GM12878 (cell line): ENCODE measurements at regions not wholly inside any gene's neighbourhood (a gene's known extent, or its start where the extent isn't known, plus 50 kb on each side); places are given as distances from the start of the nearest gene placed in this dataset.

Experiments used
- ATAC-seq: fragments of 200-7000 bp; cut with Tn5 transposase; 3 replicates; pipeline ENCODE4 v1.9.1; 2020; ENCODE audit warnings: mild to moderate bottlenecking, moderate library complexity
- BruUV-seq: library from RNA; stranded (reverse); fragments of 400-500 nt; replicated peaks from 2 replicates; lab custom pipeline; 2021; lab: Mats Ljungman, UMichigan
- CTCF ChIA-PET: fragments of 300-600 bp; sonication (Branson Sonifier 250); formaldehyde crosslinking; extraction: SDS; loops from one replicate; lab custom pipeline; 2021; ENCODE audit warnings: inconsistent platforms; lab: Yijun Ruan, JAX
- POLR2A ChIA-PET: fragments of 350-600 bp; formaldehyde crosslinking; extraction: SDS; loops from one replicate; lab custom pipeline; 2021; ENCODE audit warnings: inconsistent platforms; lab: Charles Lee
- RAD21 ChIA-PET: fragments of 300-600 bp; sonication (Branson Sonifier 250); formaldehyde crosslinking; loops from one replicate; lab custom pipeline; 2023; ENCODE audit warnings: antibody characterized with exemption; ENCODE audit not compliant: unreplicated experiment; lab: Charles Lee
- SMC1A ChIA-PET: fragments of 300-600 bp; sonication (Branson Sonifier 250); formaldehyde crosslinking; loops from one replicate; lab custom pipeline; 2023; ENCODE audit not compliant: unreplicated experiment, uncharacterized antibody; lab: Charles Lee
- DNase-seq: peaks from one replicate; pipeline ENCODE4 v3.0.0-alpha.2; 2011; ENCODE audit warnings: low read depth, low spot score
- FAIRE-seq: peaks from 3 replicates; lab custom pipeline; 2011; peaks lifted over from hg19 to GRCh38; lab: Jason Lieb, UNC
- H2AFZ ChIP-seq: 2 replicates; pipeline ENCODE4 v1.6.0; 2011; ENCODE audit warnings: low read depth, low read length, control low read depth; ENCODE audit not compliant: control insufficient read depth
- H3K27ac ChIP-seq: 2 replicates; pipeline ENCODE4 v1.5.1; 2011; ENCODE audit warnings: control low read depth; ENCODE audit not compliant: control insufficient read depth, insufficient read depth
- H3K27me3 ChIP-seq, 2 experiments: replicated peaks in 1 of 2; 2 replicates each; pipeline versions ENCODE4 v1.6.0 to v1.6.1; 2011; ENCODE audit warnings: low read length in 1 of 2; ENCODE audit not compliant: control insufficient read depth in 2 of 2, insufficient read depth in 2 of 2
- H3K36me3 ChIP-seq, 2 experiments: 2 replicates each; pipeline ENCODE4 v1.5.1; 2011; ENCODE audit warnings: low read length in 1 of 2; ENCODE audit not compliant: control insufficient read depth in 2 of 2, insufficient read depth in 2 of 2
- H3K4me1 ChIP-seq: 2 replicates; pipeline ENCODE4 v1.6.1; 2011; ENCODE audit warnings: mild to moderate bottlenecking, low read length, moderate library complexity, mixed read lengths; ENCODE audit not compliant: control insufficient read depth, insufficient read depth
- H3K4me2 ChIP-seq: 2 replicates; pipeline ENCODE4 v1.6.0; 2011; ENCODE audit warnings: control low read depth; ENCODE audit not compliant: control insufficient read depth, insufficient read depth
- H3K4me3 ChIP-seq: fragments of 200-600 bp; sonication (generic); 2 replicates; pipeline ENCODE4 v1.5.1; 2016
- H3K79me2 ChIP-seq: 2 replicates; pipeline ENCODE4 v1.6.0; 2011; ENCODE audit warnings: low read length; ENCODE audit not compliant: control insufficient read depth, insufficient read depth
- H3K9ac ChIP-seq: 2 replicates; pipeline ENCODE4 v1.8.0; 2011; ENCODE audit warnings: low read length, control low read depth, mixed read lengths; ENCODE audit not compliant: control insufficient read depth, insufficient read depth
- H3K9me3 ChIP-seq: replicated peaks from 3 replicates; pipeline ENCODE4 v1.5.1; 2011; ENCODE audit warnings: mild to moderate bottlenecking, low read length; ENCODE audit not compliant: control insufficient read depth, insufficient read depth
- H4K20me1 ChIP-seq: 2 replicates; pipeline ENCODE4 v1.6.0; 2011; ENCODE audit not compliant: control insufficient read depth, insufficient read depth
- BHLHE40 ChIP-seq, 2 experiments: fragments of 450-650 bp in 1 of 2; IDR thresholded peaks; 2 replicates each; pipeline ENCODE4 v1.6.1; 2011 to 2017; ENCODE audit warnings: low read depth in 2 of 2, borderline replicate concordance in 1 of 2, improper control_type of control experiment in 1 of 2, low read length in 1 of 2, mild to moderate bottlenecking in 1 of 2
- CBFB ChIP-seq: IDR thresholded peaks from 2 replicates; pipeline ENCODE4 v1.6.1; 2016; ENCODE audit warnings: antibody characterized with exemption, low read depth
- CBX5 ChIP-seq: sonication (generic); IDR thresholded peaks from 2 replicates; pipeline ENCODE4 v1.6.1; 2016; ENCODE audit warnings: low read depth, moderate library complexity, mild to moderate bottlenecking, inconsistent platforms
- FOS ChIP-seq: IDR thresholded peaks from 3 replicates; pipeline ENCODE4 v1.6.1; 2011; ENCODE audit warnings: borderline replicate concordance; ENCODE audit not compliant: insufficient read length; ENCODE audit errors: extremely low read depth
- IKZF1 ChIP-seq: fragments of 450-650 bp; conservative IDR thresholded peaks from 2 replicates; pipeline ENCODE4 v1.6.1; 2017; ENCODE audit warnings: antibody characterized with exemption, mild to moderate bottlenecking
- MXI1 ChIP-seq: fragments of 150-350 bp; IDR thresholded peaks from 2 replicates; pipeline ENCODE4 v1.6.1; 2011; ENCODE audit warnings: low read depth, mild to moderate bottlenecking, inconsistent platforms, low read length, improper control_type of control experiment
- NFIC ChIP-seq: IDR thresholded peaks from 2 replicates; pipeline ENCODE4 v1.6.1; 2012; ENCODE audit warnings: low read depth, mild to moderate bottlenecking, inconsistent platforms, low read length, moderate library complexity
- POLR2AphosphoS2 ChIP-seq: IDR thresholded peaks from 2 replicates; pipeline ENCODE4 v1.6.1; 2011; ENCODE audit warnings: low read depth, mild to moderate bottlenecking, low read length, improper control_type of control experiment, moderate library complexity
- RELA ChIP-seq: fragments of 450-650 bp; IDR thresholded peaks from 2 replicates; pipeline ENCODE4 v1.8.0; 2014; ENCODE audit warnings: borderline replicate concordance; ENCODE audit not compliant: partially characterized antibody
- SREBF2 ChIP-seq: IDR thresholded peaks from 2 replicates; pipeline ENCODE4 v1.6.1; 2012; ENCODE audit warnings: mild to moderate bottlenecking, low read length
- ZNF384 ChIP-seq: IDR thresholded peaks from 2 replicates; pipeline ENCODE4 v1.6.1; 2012; ENCODE audit warnings: low read depth, mild to moderate bottlenecking, low read length, improper control_type of control experiment, borderline replicate concordance
- WGBS: methylation state at CpG from one replicate; pipeline ENCODE4 v1.1.6; 2016; ENCODE audit warnings: low lambda C conversion rate; ENCODE audit not compliant: insufficient replicate concordance, insufficient coverage; ENCODE audit errors: missing lambda C conversion rate; 5-methylcytosine and 5-hydroxymethylcytosine counted together
- in situ Hi-C: fragments of 300-500 bp; cut with MboI; formaldehyde crosslinking; loops from 9 replicates; pipeline ENCODE4 v1.14.3; 2018; ENCODE audit warnings: mixed read lengths
- intact Hi-C: fragments of 100-400 bp; cut with micrococcal nuclease; formaldehyde crosslinking; loops from one replicate; pipeline ENCODE4 v1.14.2; 2022; ENCODE audit not compliant: unreplicated experiment
- TF ChIP-seq, protein P1 (sequence below): fragments of 450-650 bp; IDR thresholded peaks from 2 replicates; pipeline ENCODE4 v1.6.1; 2017; ENCODE audit warnings: mild to moderate bottlenecking, moderate library complexity
- TF ChIP-seq, protein P2 (sequence below): IDR thresholded peaks from 2 replicates; pipeline ENCODE4 v1.6.1; 2012; ENCODE audit warnings: low read depth, low read length, improper control_type of control experiment
- TF ChIP-seq, protein P3 (sequence below): fragments of 450-650 bp; IDR thresholded peaks from 2 replicates; pipeline ENCODE4 v1.6.1; 2016; ENCODE audit warnings: mild to moderate bottlenecking

DNA sequence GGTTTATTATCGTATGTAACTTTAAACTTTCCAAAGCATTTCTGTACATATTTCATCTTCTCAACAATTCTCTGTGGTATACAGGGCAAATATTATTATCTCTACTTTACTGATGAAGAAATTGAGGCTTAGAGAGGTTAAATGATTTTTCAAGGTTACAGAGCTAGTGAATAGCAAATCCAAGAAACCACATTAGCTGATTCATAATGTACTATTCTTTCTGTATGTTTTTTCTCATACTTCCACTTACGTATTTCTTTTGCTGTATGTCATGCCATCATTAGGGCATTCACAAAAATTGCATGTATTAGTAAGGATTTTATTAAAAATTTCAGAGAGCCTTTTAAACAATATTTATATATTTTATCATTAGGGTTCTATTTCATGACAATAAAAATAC, 372.4 kb upstream of the DMAC1 start (continued):
- TF ChIP-seq CBX5 (no peak), CBFB (no peak), BHLHE40 (IDR thresholded peaks at IDR 0.05; ENCODE audit: borderline replicate concordance in 1 of 2, low read depth in 2 of 2, low read length in 1 of 2) (no peak), FOS (no peak), NFIC (no peak), SREBF2 (no peak)

DNA sequence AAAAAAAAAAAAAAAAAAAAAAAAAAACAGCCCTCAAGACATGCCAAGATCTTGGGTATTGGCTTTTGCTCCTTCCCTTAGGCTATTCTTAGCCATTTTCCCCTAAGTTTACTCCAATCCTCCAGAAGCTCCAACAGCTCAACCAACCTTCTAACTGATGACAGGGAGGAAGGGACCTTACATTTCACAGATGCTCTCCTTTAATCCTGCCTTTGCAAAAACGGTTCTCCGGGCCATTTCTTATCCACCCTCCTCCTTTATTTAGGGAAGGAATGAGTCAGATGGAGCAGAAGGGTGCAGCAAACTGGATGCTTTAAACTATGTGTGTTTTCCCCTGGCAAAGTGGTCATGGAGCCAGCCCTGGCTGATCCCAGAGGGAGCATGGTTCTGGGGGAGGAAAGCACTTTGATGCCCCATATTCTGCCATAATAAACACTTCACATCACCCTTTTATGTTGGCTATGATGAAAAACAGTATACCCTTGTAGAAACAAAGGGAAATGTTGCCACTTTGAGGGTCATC, 369.4 kb upstream of the DMAC1 start:
- Histone ChIP-seq H3K79me2 (no peaks in the 10 kb centered on the region), H3K4me3 (no peak overlapping the region), H3K4me2 (no peak overlapping the region), H3K9ac (no peak overlapping the region), H4K20me1 (no peaks in the 10 kb centered on the region), H3K4me1 (no peaks in the 10 kb centered on the region), H3K36me3 (no peaks in the 10 kb centered on the region), H2AFZ (no peak overlapping the region), H3K9me3 (no peaks in the 10 kb centered on the region), H3K27ac (no peak overlapping the region), H3K27me3 (no peaks in the 10 kb centered on the region)
- CTCF ChIA-PET = no interaction called here
- no TSS peak for BruUV-seq
- no peak for DNase-seq
- RAD21 ChIA-PET = no interaction called here
- intact Hi-C loops = no loop called here
- POLR2A ChIA-PET = no interaction called here
- TF ChIP-seq POLR2AphosphoS2 = no peak
- TF ChIP-seq IKZF1 = no peak
- TF ChIP-seq MXI1 = no peak
- TF ChIP-seq, protein P1, sequence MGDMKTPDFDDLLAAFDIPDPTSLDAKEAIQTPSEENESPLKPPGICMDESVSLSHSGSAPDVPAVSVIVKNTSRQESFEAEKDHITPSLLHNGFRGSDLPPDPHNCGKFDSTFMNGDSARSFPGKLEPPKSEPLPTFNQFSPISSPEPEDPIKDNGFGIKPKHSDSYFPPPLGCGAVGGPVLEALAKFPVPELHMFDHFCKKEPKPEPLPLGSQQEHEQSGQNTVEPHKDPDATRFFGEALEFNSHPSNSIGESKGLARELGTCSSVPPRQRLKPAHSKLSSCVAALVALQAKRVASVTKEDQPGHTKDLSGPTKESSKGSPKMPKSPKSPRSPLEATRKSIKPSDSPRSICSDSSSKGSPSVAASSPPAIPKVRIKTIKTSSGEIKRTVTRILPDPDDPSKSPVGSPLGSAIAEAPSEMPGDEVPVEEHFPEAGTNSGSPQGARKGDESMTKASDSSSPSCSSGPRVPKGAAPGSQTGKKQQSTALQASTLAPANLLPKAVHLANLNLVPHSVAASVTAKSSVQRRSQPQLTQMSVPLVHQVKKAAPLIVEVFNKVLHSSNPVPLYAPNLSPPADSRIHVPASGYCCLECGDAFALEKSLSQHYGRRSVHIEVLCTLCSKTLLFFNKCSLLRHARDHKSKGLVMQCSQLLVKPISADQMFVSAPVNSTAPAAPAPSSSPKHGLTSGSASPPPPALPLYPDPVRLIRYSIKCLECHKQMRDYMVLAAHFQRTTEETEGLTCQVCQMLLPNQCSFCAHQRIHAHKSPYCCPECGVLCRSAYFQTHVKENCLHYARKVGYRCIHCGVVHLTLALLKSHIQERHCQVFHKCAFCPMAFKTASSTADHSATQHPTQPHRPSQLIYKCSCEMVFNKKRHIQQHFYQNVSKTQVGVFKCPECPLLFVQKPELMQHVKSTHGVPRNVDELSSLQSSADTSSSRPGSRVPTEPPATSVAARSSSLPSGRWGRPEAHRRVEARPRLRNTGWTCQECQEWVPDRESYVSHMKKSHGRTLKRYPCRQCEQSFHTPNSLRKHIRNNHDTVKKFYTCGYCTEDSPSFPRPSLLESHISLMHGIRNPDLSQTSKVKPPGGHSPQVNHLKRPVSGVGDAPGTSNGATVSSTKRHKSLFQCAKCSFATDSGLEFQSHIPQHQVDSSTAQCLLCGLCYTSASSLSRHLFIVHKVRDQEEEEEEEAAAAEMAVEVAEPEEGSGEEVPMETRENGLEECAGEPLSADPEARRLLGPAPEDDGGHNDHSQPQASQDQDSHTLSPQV = no peak
- TF ChIP-seq, protein P2, sequence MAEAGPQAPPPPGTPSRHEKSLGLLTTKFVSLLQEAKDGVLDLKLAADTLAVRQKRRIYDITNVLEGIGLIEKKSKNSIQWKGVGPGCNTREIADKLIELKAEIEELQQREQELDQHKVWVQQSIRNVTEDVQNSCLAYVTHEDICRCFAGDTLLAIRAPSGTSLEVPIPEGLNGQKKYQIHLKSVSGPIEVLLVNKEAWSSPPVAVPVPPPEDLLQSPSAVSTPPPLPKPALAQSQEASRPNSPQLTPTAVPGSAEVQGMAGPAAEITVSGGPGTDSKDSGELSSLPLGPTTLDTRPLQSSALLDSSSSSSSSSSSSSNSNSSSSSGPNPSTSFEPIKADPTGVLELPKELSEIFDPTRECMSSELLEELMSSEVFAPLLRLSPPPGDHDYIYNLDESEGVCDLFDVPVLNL = no peak
- TF ChIP-seq RELA = no peak
- TF ChIP-seq, protein P3, sequence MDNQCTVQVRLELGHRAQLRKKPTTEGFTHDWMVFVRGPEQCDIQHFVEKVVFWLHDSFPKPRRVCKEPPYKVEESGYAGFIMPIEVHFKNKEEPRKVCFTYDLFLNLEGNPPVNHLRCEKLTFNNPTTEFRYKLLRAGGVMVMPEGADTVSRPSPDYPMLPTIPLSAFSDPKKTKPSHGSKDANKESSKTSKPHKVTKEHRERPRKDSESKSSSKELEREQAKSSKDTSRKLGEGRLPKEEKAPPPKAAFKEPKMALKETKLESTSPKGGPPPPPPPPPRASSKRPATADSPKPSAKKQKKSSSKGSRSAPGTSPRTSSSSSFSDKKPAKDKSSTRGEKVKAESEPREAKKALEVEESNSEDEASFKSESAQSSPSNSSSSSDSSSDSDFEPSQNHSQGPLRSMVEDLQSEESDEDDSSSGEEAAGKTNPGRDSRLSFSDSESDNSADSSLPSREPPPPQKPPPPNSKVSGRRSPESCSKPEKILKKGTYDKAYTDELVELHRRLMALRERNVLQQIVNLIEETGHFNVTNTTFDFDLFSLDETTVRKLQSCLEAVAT = no peak
- TF ChIP-seq ZNF384 = no peak
- no peak for TF ChIP-seq SREBF2
- no peak for ATAC-seq
- in situ Hi-C loops = no loop called here
- FAIRE-seq = no peak
- SMC1A ChIA-PET = no interaction called here
- WGBS = 33% methylated on average over 2 of the region's 2 CpGs
